H9 (cell line): ENCODE measurements at regions not wholly inside any gene's neighbourhood (a gene's known extent, or its start where the extent isn't known, plus 50 kb on each side); places are given as distances from the start of the nearest gene placed in this dataset.

Source experiments
- DNase-seq: peaks from one replicate; pipeline ENCODE4 v3.0.0-alpha.2; 2017
- H2AFZ ChIP-seq: one replicate; pipeline ENCODE4 v1.6.1; 2013; ENCODE audit warnings: mild to moderate bottlenecking, low read length, control low read depth, moderate library complexity
- H2AK5ac ChIP-seq: 2 replicates; pipeline ENCODE4 v1.6.1; 2013; ENCODE audit warnings: low read length, control low read depth, mixed read lengths; ENCODE audit not compliant: insufficient read length
- H2BK120ac ChIP-seq: one replicate; pipeline ENCODE4 v1.6.1; 2013; ENCODE audit warnings: low read depth, mild to moderate bottlenecking, low read length, control low read depth, inconsistent platforms; ENCODE audit not compliant: poor library complexity, severe bottlenecking
- H2BK12ac ChIP-seq: 2 replicates; pipeline ENCODE4 v1.6.1; 2013; ENCODE audit warnings: low read length, control low read depth, mixed read lengths, low read depth; ENCODE audit not compliant: insufficient read length
- H2BK15ac ChIP-seq: 2 replicates; pipeline ENCODE4 v1.6.1; 2013; ENCODE audit warnings: low read depth, low read length, control low read depth
- H2BK20ac ChIP-seq: one replicate; pipeline ENCODE4 v1.6.1; 2013; ENCODE audit warnings: low read depth, mild to moderate bottlenecking, low read length, control low read depth, inconsistent platforms; ENCODE audit not compliant: poor library complexity, severe bottlenecking
- H2BK5ac ChIP-seq: 2 replicates; pipeline ENCODE4 v1.6.1; 2013; ENCODE audit warnings: low read length, control low read depth, mixed read lengths; ENCODE audit not compliant: insufficient read length
- H3K14ac ChIP-seq: 2 replicates; pipeline ENCODE4 v1.6.1; 2013; ENCODE audit warnings: low read length, control low read depth; ENCODE audit not compliant: insufficient read depth
- H3K18ac ChIP-seq: 2 replicates; pipeline ENCODE4 v1.6.1; 2013; ENCODE audit warnings: low read depth, mild to moderate bottlenecking, mixed read lengths, low read length, control low read depth; ENCODE audit not compliant: insufficient read length
- H3K23ac ChIP-seq: 2 replicates; pipeline ENCODE4 v1.6.1; 2013; ENCODE audit warnings: low read length, control low read depth, mixed read lengths, low read depth; ENCODE audit not compliant: insufficient read length
- H3K23me2 ChIP-seq: 2 replicates; pipeline ENCODE4 v1.6.1; 2013; ENCODE audit warnings: low read depth, mild to moderate bottlenecking, mixed read lengths, low read length, control low read depth; ENCODE audit not compliant: insufficient read length, poor library complexity, severe bottlenecking
- H3K27ac ChIP-seq: 2 replicates; pipeline ENCODE4 v1.5.1; 2013; ENCODE audit warnings: low read length, control low read depth, mixed read lengths, low read depth; ENCODE audit not compliant: insufficient read length
- H3K27me3 ChIP-seq: 2 replicates; pipeline ENCODE4 v1.6.1; 2013; ENCODE audit warnings: low read length, control low read depth, inconsistent platforms; ENCODE audit not compliant: insufficient read depth
- H3K4ac ChIP-seq: 2 replicates; pipeline ENCODE4 v1.6.1; 2013; ENCODE audit warnings: low read depth, mild to moderate bottlenecking, control low read depth, inconsistent platforms, low read length, moderate library complexity
- H3K4me1 ChIP-seq: 2 replicates; pipeline ENCODE4 v1.6.1; 2013; ENCODE audit warnings: low read length, control low read depth, inconsistent platforms; ENCODE audit not compliant: insufficient read depth
- H3K4me2 ChIP-seq: 2 replicates; pipeline ENCODE4 v1.6.1; 2013; ENCODE audit warnings: low read length, control low read depth, mixed read lengths; ENCODE audit not compliant: insufficient read length, insufficient read depth
- H3K56ac ChIP-seq: 2 replicates; pipeline ENCODE4 v1.6.1; 2013; ENCODE audit warnings: low read depth, mild to moderate bottlenecking, mixed read lengths, low read length, control low read depth; ENCODE audit not compliant: insufficient read length
- H3K79me1 ChIP-seq: 2 replicates; pipeline ENCODE4 v1.6.1; 2013; ENCODE audit warnings: low read depth, mild to moderate bottlenecking, moderate library complexity, low read length, control low read depth, inconsistent platforms; ENCODE audit not compliant: insufficient read depth, poor library complexity, severe bottlenecking
- H3K79me2 ChIP-seq: 2 replicates; pipeline ENCODE4 v1.6.1; 2013; ENCODE audit warnings: low read length, control low read depth, inconsistent platforms; ENCODE audit not compliant: insufficient read depth
- H3K9ac ChIP-seq: 2 replicates; pipeline ENCODE4 v1.6.1; 2013; ENCODE audit warnings: low read length, control low read depth, mixed read lengths; ENCODE audit not compliant: insufficient read length; ENCODE audit errors: extremely low read depth
- H3K9me3 ChIP-seq: one replicate; pipeline ENCODE4 v1.6.1; 2013; ENCODE audit warnings: low read depth, low read length, inconsistent platforms; ENCODE audit not compliant: control insufficient read depth
- H3T11ph ChIP-seq: one replicate; pipeline ENCODE4 v1.6.1; 2013; ENCODE audit warnings: mild to moderate bottlenecking, low read length, control low read depth, inconsistent platforms
- H4K20me1 ChIP-seq: one replicate; pipeline ENCODE4 v1.6.1; 2013; ENCODE audit not compliant: control insufficient read depth, insufficient read length, insufficient read depth
- H4K5ac ChIP-seq: 2 replicates; pipeline ENCODE4 v1.6.1; 2013; ENCODE audit warnings: low read depth, mild to moderate bottlenecking, mixed read lengths, low read length, control low read depth; ENCODE audit not compliant: insufficient read length
- H4K8ac ChIP-seq: replicated peaks from 2 replicates; pipeline ENCODE4 v1.6.1; 2013; ENCODE audit warnings: low read length, control low read depth, mixed read lengths, low read depth; ENCODE audit not compliant: insufficient read length
- H4K91ac ChIP-seq: 2 replicates; pipeline ENCODE4 v1.6.1; 2013; ENCODE audit warnings: low read depth, mild to moderate bottlenecking, moderate library complexity, mixed read lengths, low read length, control low read depth; ENCODE audit not compliant: insufficient read length
- H3K27ac Mint-ChIP-seq, 3 experiments: 2 replicates in 2 of 3; 3 replicates in 1 of 3; pipeline ENCODE4 v1.8.0; 2020 to 2021; ENCODE audit warnings: mixed read lengths in 3 of 3, mild to moderate bottlenecking in 1 of 3, moderate library complexity in 1 of 3
- H3K27me3 Mint-ChIP-seq: 2 replicates; pipeline ENCODE4 v1.8.0; 2021; ENCODE audit warnings: low read depth, mild to moderate bottlenecking, moderate library complexity, mixed read lengths
- H3K36me3 Mint-ChIP-seq, 3 experiments: 2 replicates in 2 of 3; 3 replicates in 1 of 3; pipeline ENCODE4 v1.8.0; 2020 to 2021; ENCODE audit warnings: low read depth in 3 of 3, mixed read lengths in 3 of 3; ENCODE audit not compliant: insufficient read depth in 1 of 3
- H3K4me1 Mint-ChIP-seq, 2 experiments: 2 replicates each; pipeline ENCODE4 v1.8.0; 2020; ENCODE audit warnings: mixed read lengths in 2 of 2
- H3K4me3 Mint-ChIP-seq, 2 experiments: 2 replicates in 1 of 2; 3 replicates in 1 of 2; pipeline ENCODE4 v1.8.0; 2020 to 2021; ENCODE audit warnings: mild to moderate bottlenecking in 2 of 2, mixed read lengths in 2 of 2, moderate library complexity in 1 of 2
- H3K9me3 Mint-ChIP-seq, 2 experiments: 2 replicates in 1 of 2; 3 replicates in 1 of 2; pipeline ENCODE4 v1.8.0; 2020; ENCODE audit warnings: mild to moderate bottlenecking in 2 of 2, mixed read lengths in 2 of 2, moderate library complexity in 1 of 2
- CTCF ChIP-seq: fragments of 200-600 bp; sonication (generic); conservative IDR thresholded peaks from 3 replicates; pipeline ENCODE4 v1.8.0; 2021; ENCODE audit warnings: antibody characterized with exemption, mild to moderate bottlenecking
- WGBS: extraction: QIAGEN DNeasy Blood & Tissue Kit; methylation state at CpG from one replicate; pipeline ENCODE4 v1.1.7; 2013; ENCODE audit warnings: missing lambda C conversion rate, low lambda C conversion rate, mixed read lengths; ENCODE audit not compliant: insufficient read length; ENCODE audit errors: extremely low coverage; 5-methylcytosine and 5-hydroxymethylcytosine counted together

- Histone ChIP-seq H3K9ac (no peak overlapping the region), H3K79me1 (no peaks in the 10 kb centered on the region), H4K5ac (no peak overlapping the region), H2BK12ac (no peak overlapping the region), H3K23me2 (no peaks in the 10 kb centered on the region), H3K23ac (no peak overlapping the region), H3K79me2 (no peaks in the 10 kb centered on the region), H3K27me3 (no peaks in the 10 kb centered on the region), H3T11ph (no peak overlapping the region), H2BK15ac (no peak overlapping the region), H4K8ac (no peak overlapping the region), H4K91ac (no peak overlapping the region), H3K18ac (no peak overlapping the region), H3K9me3 (no peaks in the 10 kb centered on the region), H2BK120ac (no peak overlapping the region), H2BK20ac (no peak overlapping the region), H3K56ac (no peak overlapping the region), H3K14ac (no peak overlapping the region), H2AFZ (no peak overlapping the region), H3K27ac (no peak overlapping the region), H2BK5ac (no peak overlapping the region), H3K4me2 (no peak overlapping the region), H3K4ac (no peak overlapping the region), H2AK5ac (no peak overlapping the region), H4K20me1 (no peaks in the 10 kb centered on the region), H3K4me1 (no peaks in the 10 kb centered on the region)
- no peak for DNase-seq
- no peak for TF ChIP-seq CTCF
- Mint-ChIP-seq H3K4me3 (no peak overlapping the region), H3K9me3 (no peaks in the 10 kb centered on the region), H3K4me1 (peaks cover 3% of the 10 kb centered on the region in 2 experiments; a peak in 3 of 4 replicates), H3K27ac (no peak overlapping the region), H3K27me3 (no peaks in the 10 kb centered on the region), H3K36me3 (no peaks in the 10 kb centered on the region; a peak in 1 of 7 replicates)
- WGBS = no CpG with 5 or more reads among the region's 2 CpGs
These were observed 59.1 kb upstream of the ALDH1A1 start for GRCh38 chr9:73011956-73012355.
